DOHH2 (cell line): ENCODE measurements at regions not wholly inside any gene's neighbourhood (a gene's known extent, or its start where the extent isn't known, plus 50 kb on each side); places are given as distances from the start of the nearest gene placed in this dataset.

ENCODE experiments used
- H3F3A ChIP-seq: fragments of 200-600 bp; sonication (generic), shearing (Covaris generic); 2 replicates; pipeline ENCODE4 v1.6.0; 2016; ENCODE audit warnings: antibody characterized with exemption, mild to moderate bottlenecking; ENCODE audit not compliant: control insufficient read depth, insufficient read depth
- H3K27ac ChIP-seq: fragments of 200-600 bp; sonication (generic); 2 replicates; pipeline ENCODE4 v1.5.1; 2014; ENCODE audit warnings: low read depth, mild to moderate bottlenecking, low read length, moderate library complexity
- H3K27me3 ChIP-seq: fragments of 200-600 bp; sonication (generic); 2 replicates; pipeline ENCODE4 v1.6.1; 2014; ENCODE audit warnings: mild to moderate bottlenecking, low read length, mixed read lengths; ENCODE audit not compliant: control insufficient read depth
- H3K36me3 ChIP-seq: fragments of 200-600 bp; sonication (generic); 2 replicates; pipeline ENCODE4 v1.6.1; 2014; ENCODE audit warnings: mild to moderate bottlenecking, low read length, moderate library complexity, mixed read lengths; ENCODE audit not compliant: control insufficient read depth
- H3K4me1 ChIP-seq: fragments of 200-600 bp; sonication (generic); 2 replicates; pipeline ENCODE4 v1.6.1; 2014; ENCODE audit warnings: mild to moderate bottlenecking, low read length, mixed read lengths; ENCODE audit not compliant: control insufficient read depth
- H3K4me2 ChIP-seq: fragments of 200-600 bp; sonication (generic); 2 replicates; pipeline ENCODE4 v1.6.0; 2014; ENCODE audit warnings: mild to moderate bottlenecking, low read length, moderate library complexity
- H3K4me3 ChIP-seq: fragments of 200-600 bp; sonication (generic); 2 replicates; pipeline ENCODE4 v1.5.1; 2014; ENCODE audit warnings: mild to moderate bottlenecking, low read length, mixed read lengths
- H3K79me2 ChIP-seq: fragments of 200-600 bp; sonication (generic); 2 replicates; pipeline ENCODE4 v1.6.1; 2014; ENCODE audit warnings: mild to moderate bottlenecking, low read length, mixed read lengths; ENCODE audit not compliant: control insufficient read depth
- H3K9me2 ChIP-seq: fragments of 200-600 bp; sonication (generic); replicated peaks from 2 replicates; pipeline ENCODE4 v1.6.1; 2014; ENCODE audit warnings: mild to moderate bottlenecking, low read length, mixed read lengths; ENCODE audit not compliant: control insufficient read depth
- H3K9me3 ChIP-seq: fragments of 200-600 bp; sonication (generic); 2 replicates; pipeline ENCODE4 v1.6.1; 2014; ENCODE audit warnings: antibody characterized with exemption, low read length, mixed read lengths; ENCODE audit not compliant: control insufficient read depth, insufficient read depth
- H4K20me1 ChIP-seq: fragments of 200-600 bp; sonication (generic); 2 replicates; pipeline ENCODE4 v1.6.0; 2014; ENCODE audit warnings: low read depth, mild to moderate bottlenecking, antibody characterized with exemption, low read length, moderate library complexity; ENCODE audit not compliant: control insufficient read depth, insufficient read depth
- CTCF ChIP-seq: fragments of 200-600 bp; sonication (generic); IDR thresholded peaks from one replicate; pipeline ENCODE4 v1.5.1; 2014; ENCODE audit warnings: antibody characterized with exemption, mild to moderate bottlenecking, low read depth, low read length; ENCODE audit not compliant: poor library complexity, severe bottlenecking
- EZH2phosphoT487 ChIP-seq: fragments of 200-600 bp; sonication (generic); IDR thresholded peaks from 2 replicates; pipeline ENCODE4 v1.6.1; 2017; ENCODE audit warnings: borderline replicate concordance, mild to moderate bottlenecking, antibody characterized with exemption, low read length, moderate library complexity, mixed read lengths

DNA sequence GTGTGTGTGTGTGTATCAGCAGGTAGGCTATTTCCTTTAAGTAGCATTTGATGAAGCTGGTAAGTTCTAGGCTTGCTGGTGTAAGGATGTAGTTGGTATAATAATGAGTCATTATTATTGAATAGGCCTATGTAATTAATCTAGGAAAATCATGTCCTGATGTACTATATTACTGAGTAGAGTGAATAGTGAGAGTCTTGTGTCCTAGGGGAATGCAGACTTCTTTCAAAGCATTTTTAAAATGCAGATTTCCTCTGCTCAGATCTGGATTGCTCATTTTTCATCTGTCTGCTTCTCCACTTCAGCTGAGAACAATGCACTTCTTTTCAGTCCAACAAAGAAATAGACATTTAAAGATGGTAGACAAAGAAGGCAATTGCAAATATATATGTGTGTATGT lies 434.2 kb upstream of the ONECUT1 start:
- no peaks in the 10 kb centered on the region for H4K20me1 ChIP-seq
- H3K9me2 ChIP-seq = no peaks in the 10 kb centered on the region
- no peak for TF ChIP-seq CTCF
- TF ChIP-seq EZH2phosphoT487 = no peak

GRCh38 chr15:53223815-53224214 lies 433.7 kb upstream of the ONECUT1 start:
- H3K4me3 ChIP-seq = no peak overlapping the region
- H3K4me2 ChIP-seq = no peak overlapping the region
- H3K9me2 ChIP-seq = no peaks in the 10 kb centered on the region
- H3K27me3 ChIP-seq = no peaks in the 10 kb centered on the region
- H3K79me2 ChIP-seq = no peaks in the 10 kb centered on the region
- H4K20me1 ChIP-seq = no peaks in the 10 kb centered on the region
- H3F3A ChIP-seq = no peaks in the 10 kb centered on the region
- H3K27ac ChIP-seq = no peak overlapping the region
- H3K36me3 ChIP-seq = no peaks in the 10 kb centered on the region
- H3K4me1 ChIP-seq = no peaks in the 10 kb centered on the region
- TF ChIP-seq CTCF (no peak), EZH2phosphoT487 (no peak)
- no peaks in the 10 kb centered on the region for H3K9me3 ChIP-seq

More for the DNA sequence above, 434.2 kb upstream of the ONECUT1 start:
- H3K4me3 ChIP-seq = no peak overlapping the region
- H3K27ac ChIP-seq = no peak overlapping the region
- no peaks in the 10 kb centered on the region for H3K4me1 ChIP-seq
- H3K36me3 ChIP-seq = no peaks in the 10 kb centered on the region
- H3F3A ChIP-seq = no peaks in the 10 kb centered on the region
- H3K9me3 ChIP-seq = no peaks in the 10 kb centered on the region
- H3K79me2 ChIP-seq = no peaks in the 10 kb centered on the region
- no peaks in the 10 kb centered on the region for H3K27me3 ChIP-seq
- H3K4me2 ChIP-seq = no peak overlapping the region

DNA sequence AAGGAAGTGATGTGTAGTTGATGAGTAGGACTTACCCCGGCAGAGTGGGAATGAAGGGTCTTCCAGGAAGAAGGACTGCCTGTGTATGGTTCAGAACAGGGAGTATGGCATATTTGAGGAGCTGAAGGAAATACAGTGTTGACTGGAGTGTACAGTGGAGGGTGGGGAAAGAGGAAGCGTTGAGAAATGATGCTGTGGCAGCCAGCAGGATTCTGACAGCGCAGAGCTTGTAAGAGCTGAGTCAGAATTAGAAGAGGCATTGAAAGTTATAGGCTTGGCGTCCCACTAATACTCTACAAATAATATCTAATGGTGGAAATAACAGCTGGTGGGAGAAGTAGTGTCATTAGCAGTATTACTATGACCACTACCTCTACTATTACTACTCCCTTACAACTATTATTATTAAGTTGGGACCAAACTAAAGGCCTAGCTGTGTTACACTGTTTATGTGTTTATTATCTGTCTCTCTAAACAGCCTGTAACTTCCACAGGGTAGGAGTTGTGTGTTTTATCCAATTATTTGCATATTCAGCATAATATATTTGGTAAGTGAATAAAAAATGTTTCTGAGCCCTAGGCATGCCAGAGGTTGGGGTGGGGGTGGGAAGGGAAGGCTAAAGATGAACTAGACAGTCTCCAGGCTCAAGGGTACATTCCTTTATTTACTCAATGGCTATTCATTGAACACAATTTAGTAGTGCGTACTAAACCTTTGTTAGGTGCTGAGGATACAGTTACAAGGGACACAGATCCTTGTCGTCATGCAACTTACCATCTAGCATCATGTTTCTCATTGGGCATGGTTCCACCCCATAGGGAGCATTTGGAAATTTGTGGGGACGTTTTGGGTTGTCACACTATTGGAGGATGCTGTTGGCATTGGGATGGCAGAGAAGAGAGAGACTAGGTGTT lies 428.8 kb upstream of the ONECUT1 start:
- Histone ChIP-seq H3F3A (no peaks in the 10 kb centered on the region), H3K9me3 (no peaks in the 10 kb centered on the region), H4K20me1 (no peaks in the 10 kb centered on the region), H3K36me3 (no peaks in the 10 kb centered on the region), H3K9me2 (no peaks in the 10 kb centered on the region), H3K27me3 (no peaks in the 10 kb centered on the region), H3K27ac (no peak overlapping the region), H3K79me2 (no peaks in the 10 kb centered on the region), H3K4me2 (no peak overlapping the region), H3K4me1 (no peaks in the 10 kb centered on the region), H3K4me3 (no peak overlapping the region)
- TF ChIP-seq EZH2phosphoT487 (no peak), CTCF (no peak)
